Coronary artery (tissue), 2 donors: ENCODE measurements at regions not wholly inside any gene's neighbourhood (a gene's known extent, or its start where the extent isn't known, plus 50 kb on each side); places are given as distances from the start of the nearest gene placed in this dataset.
"Not testable (repeated sequence)": the region's sequence is repeated elsewhere in the genome, so short reads cannot be mapped to it uniquely, and the experiment has no call there.

Source experiments
- DNase-seq: peaks from one replicate; pipeline ENCODE4 v3.0.0-alpha.2; 2017; ENCODE audit warnings: low spot score
- H3K27ac ChIP-seq, 2 donors: fragments of 200-600 bp; sonication (generic); one replicate each; pipeline ENCODE4 v1.5.1; 2016 to 2019
- H3K4me3 ChIP-seq: fragments of 200-600 bp; sonication (generic); 2 replicates; pipeline ENCODE4 v1.5.1; 2016; ENCODE audit warnings: mild to moderate bottlenecking, moderate library complexity
- TF ChIP-seq, protein P1 (sequence below): fragments of 200-600 bp; sonication (generic); IDR thresholded peaks from one replicate; pipeline ENCODE4 v1.5.1; 2019; ENCODE audit warnings: antibody characterized with exemption

DNA sequence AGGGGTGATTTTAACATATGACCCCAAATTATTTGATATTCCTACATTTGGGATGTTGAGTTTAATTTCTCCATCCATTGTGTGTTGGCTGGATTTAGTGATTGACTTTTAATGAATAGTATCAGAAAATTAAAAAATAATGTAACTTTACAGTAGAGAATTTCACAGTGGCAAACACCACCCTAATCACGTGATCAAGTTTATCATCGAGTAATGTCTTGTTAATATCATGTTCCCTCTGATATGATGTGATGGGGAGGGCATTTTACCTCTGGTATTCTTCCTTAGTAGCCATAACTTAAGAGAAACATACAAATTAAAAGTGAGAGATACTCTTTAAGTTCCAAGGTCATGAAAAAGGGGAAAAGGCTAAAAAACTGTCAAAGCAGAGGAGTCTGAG lies 602.0 kb upstream of the CELF4 start:
- Histone ChIP-seq H3K4me3 (no peak overlapping the region), H3K27ac (no peak overlapping the region)
- TF ChIP-seq, protein P1, sequence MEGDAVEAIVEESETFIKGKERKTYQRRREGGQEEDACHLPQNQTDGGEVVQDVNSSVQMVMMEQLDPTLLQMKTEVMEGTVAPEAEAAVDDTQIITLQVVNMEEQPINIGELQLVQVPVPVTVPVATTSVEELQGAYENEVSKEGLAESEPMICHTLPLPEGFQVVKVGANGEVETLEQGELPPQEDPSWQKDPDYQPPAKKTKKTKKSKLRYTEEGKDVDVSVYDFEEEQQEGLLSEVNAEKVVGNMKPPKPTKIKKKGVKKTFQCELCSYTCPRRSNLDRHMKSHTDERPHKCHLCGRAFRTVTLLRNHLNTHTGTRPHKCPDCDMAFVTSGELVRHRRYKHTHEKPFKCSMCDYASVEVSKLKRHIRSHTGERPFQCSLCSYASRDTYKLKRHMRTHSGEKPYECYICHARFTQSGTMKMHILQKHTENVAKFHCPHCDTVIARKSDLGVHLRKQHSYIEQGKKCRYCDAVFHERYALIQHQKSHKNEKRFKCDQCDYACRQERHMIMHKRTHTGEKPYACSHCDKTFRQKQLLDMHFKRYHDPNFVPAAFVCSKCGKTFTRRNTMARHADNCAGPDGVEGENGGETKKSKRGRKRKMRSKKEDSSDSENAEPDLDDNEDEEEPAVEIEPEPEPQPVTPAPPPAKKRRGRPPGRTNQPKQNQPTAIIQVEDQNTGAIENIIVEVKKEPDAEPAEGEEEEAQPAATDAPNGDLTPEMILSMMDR, result no peak
- no peak for DNase-seq

DNA sequence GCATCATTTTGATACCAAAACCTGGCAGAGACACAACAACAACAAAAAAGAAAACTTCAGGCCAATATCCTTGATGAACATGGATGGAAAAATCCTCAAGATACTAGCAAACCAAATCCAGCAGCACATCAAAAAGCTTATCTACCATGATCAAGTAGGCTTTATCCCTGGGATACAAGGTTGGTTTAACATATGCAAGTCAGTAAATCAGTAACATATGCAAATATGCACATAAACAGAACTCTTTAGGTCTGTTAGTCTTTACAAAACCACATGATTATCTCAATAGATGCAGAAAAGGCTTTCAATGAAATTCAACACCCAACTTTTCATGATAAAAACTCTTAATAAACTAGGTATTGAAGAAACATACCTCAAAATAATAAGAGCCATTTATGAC lies 587.5 kb upstream of the CELF4 start:
- not testable (repeated sequence) for H3K27ac ChIP-seq, DNase-seq, H3K4me3 ChIP-seq

DNA sequence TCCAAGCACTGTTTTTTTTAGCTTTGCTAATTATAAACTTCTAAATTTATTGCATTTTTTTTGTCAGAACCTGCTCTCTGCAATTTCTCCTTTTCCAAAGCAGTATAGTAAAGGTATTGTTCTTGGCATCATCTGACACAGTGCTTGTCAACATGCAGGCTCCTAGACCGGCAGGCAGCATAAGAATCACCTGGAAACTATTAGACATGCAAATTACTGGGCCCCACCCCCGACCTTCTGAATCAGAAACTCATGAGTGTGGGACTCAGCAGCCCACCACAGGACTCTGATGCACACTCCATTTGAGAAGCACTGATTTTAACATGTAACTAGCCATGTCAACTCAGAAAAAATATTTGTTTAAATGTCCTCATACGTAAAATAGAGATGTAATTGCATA lies 551.1 kb upstream of the CELF4 start:
- no peak for DNase-seq
- Histone ChIP-seq H3K4me3 (no peak overlapping the region), H3K27ac (no peak overlapping the region)
- TF ChIP-seq, protein P1, result no peak

DNA sequence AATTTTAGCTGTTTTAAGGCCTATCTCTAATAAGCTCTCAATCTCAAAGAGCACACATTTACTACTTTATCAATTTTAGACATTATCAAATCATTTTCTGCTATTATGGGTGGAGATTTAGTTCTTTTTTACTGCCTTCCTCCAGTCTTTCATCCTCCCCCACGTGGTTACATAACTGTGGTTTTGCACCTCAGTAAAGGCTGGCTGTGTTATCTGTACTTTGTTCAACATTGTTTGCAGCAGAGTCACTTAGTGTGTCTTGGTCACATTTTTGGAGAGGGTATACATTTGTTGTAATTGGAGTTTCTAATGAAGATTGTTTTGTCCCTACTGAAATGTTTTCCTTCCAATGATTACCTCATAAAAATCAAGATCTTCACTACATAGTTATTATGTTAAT lies 549.6 kb upstream of the CELF4 start:
- no peak for DNase-seq
- Histone ChIP-seq H3K27ac (no peak overlapping the region), H3K4me3 (no peak overlapping the region)
- TF ChIP-seq, protein P1, result no peak

DNA sequence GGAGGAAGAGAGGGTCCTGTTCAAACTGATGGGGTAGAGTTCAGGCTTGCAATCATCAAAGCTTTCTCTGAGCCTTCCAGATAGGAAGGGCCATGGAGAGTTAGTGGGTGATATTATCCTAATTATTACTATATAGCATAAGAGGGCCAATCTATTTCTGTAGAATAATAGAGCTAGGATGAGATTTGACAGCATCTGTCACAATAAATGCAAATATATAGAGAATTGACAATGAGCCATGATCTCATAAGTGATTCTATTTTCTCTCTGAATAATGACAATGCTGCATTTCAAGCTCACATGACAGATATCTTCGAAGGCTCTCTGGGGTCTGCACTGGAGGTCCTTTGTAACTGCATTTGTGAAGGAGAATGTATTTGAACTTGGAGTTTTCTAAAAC lies 521.9 kb upstream of the CELF4 start:
- Histone ChIP-seq H3K4me3 (no peak overlapping the region), H3K27ac (no peak overlapping the region)
- no peak for DNase-seq
- TF ChIP-seq, protein P1, result no peak

DNA sequence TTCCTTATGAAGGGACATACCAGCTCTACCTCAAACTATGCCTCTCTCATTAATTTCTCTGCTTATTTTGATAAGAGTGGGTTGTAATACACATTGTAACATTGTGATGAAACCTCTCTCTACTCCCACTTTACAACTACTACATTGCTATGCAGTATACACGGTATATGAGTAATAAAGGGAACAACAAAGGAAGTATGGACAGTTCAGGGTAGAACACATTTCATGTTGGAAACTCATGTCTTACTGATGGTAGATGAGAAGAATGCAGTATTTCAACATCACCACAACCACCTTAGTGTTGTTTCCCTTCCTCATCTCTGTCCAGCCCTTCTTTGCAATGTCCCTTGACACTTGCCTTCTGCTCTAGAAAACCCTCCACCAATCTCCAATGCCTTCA lies 515.9 kb upstream of the CELF4 start:
- H3K27ac ChIP-seq, result no peak overlapping the region
- TF ChIP-seq, protein P1, result no peak
- no peak for DNase-seq
- H3K4me3 ChIP-seq, result no peak overlapping the region

DNA sequence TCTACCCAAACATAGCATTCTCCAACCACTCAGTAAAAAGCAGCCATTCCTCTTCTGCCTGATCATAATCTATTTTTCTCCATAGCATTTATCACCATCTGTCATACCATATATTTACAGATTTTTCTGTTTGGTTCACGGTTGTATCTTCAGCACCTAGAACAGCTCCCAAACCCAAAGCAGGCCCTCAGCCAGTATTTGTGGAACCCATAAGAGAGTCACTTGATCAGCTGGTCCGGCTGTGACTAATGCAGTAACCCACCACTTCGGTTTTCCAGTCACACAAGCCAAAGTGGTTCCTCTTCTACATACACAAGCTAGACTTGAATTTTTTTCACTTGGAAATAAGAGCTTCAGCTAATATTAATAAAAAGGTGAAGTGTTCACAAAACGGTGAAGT lies 511.6 kb upstream of the CELF4 start:
- no peak for DNase-seq
- Histone ChIP-seq H3K27ac (no peak overlapping the region), H3K4me3 (no peak overlapping the region)
- TF ChIP-seq, protein P1, result no peak
